HG03442 (cell line): ENCODE measurements at regions not wholly inside any gene's neighbourhood (a gene's known extent, or its start where the extent isn't known, plus 50 kb on each side); places are given as distances from the start of the nearest gene placed in this dataset.
A peak's percentile ranks its signal among the peaks of the same experiment; 100 is the strongest.
"Not testable (repeated sequence)": the region's sequence is repeated elsewhere in the genome, so short reads cannot be mapped to it uniquely, and the experiment has no call there.

Experiments
- ATAC-seq: cut with Tn5 transposase; IDR thresholded peaks from one replicate; pipeline ENCODE4 v1.9.1; 2021; ENCODE audit warnings: mild to moderate bottlenecking, moderate library complexity; ENCODE audit not compliant: unreplicated experiment

DNA sequence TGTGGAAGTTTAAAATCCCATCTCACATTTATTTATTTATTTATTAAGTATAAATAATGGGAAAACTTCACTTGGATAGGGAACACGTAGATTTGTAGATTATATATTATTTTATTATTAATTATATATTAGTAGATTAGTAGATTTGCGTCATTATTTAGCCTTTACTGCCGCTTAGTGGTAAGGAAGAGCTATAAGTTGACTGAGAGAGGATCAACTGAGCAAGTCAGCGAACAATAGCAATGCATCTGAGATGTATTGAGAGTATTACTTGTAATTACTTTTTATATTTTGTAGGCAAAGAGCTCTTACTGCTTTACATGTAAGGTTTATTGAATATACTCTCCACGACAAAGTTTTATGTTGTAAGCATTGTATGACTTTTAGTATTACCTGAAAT, 244.5 kb upstream of the ANKRD30A start:
- no peak for ATAC-seq

DNA sequence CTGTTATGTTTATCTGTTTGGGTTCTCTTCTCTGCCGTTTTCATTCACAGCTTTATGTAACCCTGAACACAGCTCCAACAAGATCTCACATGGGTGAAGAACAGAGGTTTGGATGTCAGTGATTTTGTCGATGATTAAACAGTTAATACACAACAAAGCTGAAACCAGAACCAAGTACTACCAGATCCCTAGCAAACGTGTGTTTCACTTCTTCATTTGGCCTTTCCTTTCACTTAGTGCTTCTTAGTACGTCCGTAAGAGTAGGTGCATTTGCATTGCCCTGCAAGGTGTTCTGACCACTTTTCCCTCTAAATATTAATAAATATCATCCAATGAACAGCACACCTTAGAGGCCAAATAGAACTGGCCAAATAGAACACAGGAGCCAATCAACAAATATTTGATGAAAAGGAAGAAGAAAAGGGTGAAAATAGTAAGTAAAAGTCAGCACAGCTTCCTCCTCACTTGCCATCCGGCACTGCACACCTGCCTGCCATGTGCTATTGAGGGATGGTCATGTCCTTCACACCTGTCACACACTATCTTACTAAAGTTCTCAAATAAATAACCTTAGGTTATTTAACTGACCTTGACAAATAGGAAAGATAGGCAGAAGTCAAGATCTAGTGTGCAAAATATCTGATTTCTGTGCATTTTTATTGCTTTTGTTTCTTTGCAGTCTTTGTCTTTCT, 252.6 kb upstream of the ANKRD30A start:
- peak; percentile 85 for ATAC-seq

- no peak for ATAC-seq
These were observed 284.6 kb upstream of the ANKRD30A start for GRCh38 chr10:36840788-36841187.

DNA sequence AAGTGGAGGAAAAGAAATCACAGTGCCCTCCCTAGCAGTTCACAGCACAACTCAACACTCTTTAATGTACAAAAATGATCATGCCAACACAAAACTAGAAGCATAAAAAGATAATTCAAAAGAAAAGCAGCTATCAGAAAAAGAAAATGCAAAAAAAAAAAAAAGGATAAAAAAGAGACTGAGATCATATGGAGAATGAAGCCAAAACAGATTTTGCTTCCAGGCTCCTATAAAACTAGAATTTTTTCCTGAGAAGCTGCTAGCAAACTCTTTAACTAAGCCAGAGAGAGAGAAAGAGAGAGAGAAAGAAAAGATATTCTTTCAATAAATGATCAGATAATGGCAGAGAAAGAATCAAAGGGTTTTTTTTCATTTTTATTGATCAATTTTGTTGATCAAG, 288.0 kb upstream of the ANKRD30A start:
- no peak for ATAC-seq

- ATAC-seq: no peak
These were observed 305.6 kb upstream of the ANKRD30A start for GRCh38 chr10:36819781-36820180.

GRCh38 chr10:36817898-36818297, 307.5 kb upstream of the ANKRD30A start:
- ATAC-seq: no peak

DNA sequence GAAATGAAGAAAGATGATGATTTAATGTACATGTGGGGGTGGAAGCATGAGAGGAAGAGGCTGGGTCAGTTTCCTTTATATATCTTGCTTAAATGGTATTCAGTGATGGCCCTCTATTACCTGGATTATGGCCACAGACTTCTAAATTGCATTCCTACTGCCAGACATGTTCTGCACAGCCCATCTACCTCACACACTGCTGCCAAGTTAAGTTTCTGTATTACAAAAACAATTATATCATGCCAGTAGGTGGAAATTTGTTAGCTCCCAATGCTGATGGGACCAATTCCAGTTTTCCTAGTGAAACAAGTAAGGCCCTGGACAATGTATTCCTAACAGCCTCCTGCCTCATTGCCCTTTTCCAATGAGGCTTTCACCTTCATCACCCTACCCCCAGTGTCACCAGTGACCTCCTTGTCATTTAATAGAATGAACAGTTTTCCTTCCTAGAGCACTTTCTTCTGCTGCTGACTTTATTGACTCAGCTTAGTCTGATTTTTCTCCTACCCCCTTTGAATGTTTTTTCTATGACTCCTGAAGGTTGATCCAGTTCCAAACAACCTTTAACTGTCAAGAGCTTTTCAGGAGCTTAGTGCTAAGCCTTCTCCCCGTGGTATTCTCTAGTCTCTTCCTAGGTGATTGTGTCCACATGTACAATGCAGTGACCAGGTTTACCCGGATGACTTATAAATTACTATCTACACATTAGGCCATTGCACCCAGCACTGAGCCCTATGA, 316.6 kb upstream of the ANKRD30A start:
- ATAC-seq: no peak

DNA sequence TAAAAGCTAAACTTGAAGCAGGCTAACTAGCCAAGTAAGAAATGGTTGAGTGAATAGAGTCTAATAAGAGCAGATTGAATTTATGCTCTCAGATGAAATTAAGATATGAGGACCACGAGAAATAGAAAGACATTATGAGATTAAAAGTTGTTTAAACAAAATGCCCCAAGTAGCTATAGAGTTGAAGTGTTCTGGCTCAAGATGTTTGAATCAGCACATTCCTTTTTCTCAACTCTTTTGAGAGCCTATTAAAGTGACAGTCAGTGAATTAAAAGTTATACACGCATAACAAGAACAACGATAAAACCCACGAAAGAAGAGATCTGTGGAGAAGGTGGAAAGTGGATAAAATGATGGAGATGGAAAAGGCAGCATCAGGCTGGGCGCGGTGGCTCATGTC, 322.2 kb upstream of the ANKRD30A start:
- no peak for ATAC-seq

DNA sequence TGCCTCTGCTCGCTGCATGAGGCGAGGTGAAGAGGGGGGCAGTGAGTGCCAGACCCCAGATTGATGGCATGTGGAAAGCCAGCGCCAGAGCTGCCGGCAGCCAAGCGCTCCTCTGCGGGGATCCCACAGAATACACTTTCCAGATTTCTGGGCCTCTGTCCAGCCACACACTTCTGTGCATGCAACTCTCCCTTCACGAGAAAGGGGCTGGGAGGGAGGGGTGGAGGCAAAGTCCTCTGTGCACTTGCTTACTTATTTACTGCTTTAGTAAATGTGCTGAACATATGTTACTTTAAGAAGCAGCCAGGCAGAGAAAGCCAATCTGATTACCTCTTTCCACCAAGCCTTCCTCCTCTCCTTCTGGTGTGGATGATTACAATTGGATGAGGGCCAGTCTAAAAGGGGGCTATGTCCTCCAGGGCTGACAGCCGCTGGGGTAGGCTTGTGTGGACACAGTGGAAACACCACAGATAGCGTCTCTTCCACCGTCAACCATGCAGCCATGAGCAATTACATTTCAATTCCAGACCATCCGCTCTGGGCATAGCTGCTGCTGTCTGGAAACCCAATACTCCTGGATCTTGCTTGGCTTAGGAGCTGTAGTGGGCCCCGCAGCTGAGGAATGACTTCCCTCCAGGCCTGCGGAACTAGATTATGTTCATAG, 322.8 kb upstream of the ANKRD30A start:
- no peak for ATAC-seq

- ATAC-seq: no peak
These were observed 323.7 kb upstream of the ANKRD30A start for GRCh38 chr10:36801660-36802059.

- no peak for ATAC-seq
These were observed 330.4 kb upstream of the ANKRD30A start for GRCh38 chr10:36794981-36795380.

DNA sequence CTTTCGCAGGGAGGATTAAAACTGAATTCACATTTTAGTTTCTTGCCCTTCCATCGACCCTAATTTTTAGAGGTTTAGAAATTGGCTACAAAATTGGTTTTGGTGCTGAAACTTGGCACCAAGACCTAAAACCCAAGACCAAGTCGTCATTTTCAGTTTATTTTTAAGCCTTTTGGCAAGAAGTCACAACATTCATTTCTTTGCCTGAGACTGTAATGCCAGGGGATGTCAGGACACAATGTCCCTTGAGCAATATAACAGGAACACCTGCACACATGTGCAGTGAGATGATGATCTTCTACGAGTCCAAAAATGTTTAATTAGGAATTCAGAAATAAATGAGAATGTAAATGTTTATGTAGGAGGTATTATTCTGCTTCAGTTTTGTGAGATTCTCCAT, 335.4 kb upstream of the ANKRD30A start:
- ATAC-seq: no peak

- no peak for ATAC-seq
These were observed 337.2 kb upstream of the ANKRD30A start for GRCh38 chr10:36788152-36788551.

GRCh38 chr10:36783400-36783799, 342.0 kb upstream of the ANKRD30A start:
- no peak for ATAC-seq

GRCh38 chr10:36781570-36781969, 343.8 kb upstream of the ANKRD30A start:
- no peak for ATAC-seq

GRCh38 chr10:36780158-36780557, 345.2 kb upstream of the ANKRD30A start:
- ATAC-seq: no peak

GRCh38 chr10:36779238-36779846, 346.1 kb upstream of the ANKRD30A start:
- no peak for ATAC-seq

- ATAC-seq: no peak
These were observed 346.7 kb upstream of the ANKRD30A start for GRCh38 chr10:36778651-36779050.

DNA sequence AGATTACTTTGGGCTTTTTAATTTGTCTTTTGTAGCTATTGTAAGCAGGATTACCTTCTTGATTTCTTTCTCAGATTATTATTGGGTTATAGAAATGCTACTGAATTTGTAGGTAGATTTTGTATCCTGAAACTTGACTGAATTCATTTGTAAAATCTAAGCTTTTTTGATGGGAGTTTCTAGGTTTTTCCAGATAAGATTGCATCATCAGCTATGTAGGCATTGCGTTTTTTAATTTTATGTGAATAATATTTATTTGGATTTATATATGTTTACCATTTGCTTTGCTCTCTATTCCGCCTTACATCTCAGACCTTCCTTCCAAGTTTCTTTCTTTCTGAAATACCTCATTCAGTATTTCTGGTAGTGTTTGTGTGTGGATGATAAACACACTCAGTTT, 351.7 kb upstream of the ANKRD30A start:
- ATAC-seq: no peak

- no peak for ATAC-seq
These were observed 353.7 kb upstream of the ANKRD30A start for GRCh38 chr10:36771725-36772124.

- ATAC-seq: not testable (repeated sequence)
These were observed 355.7 kb upstream of the ANKRD30A start for GRCh38 chr10:36769741-36770140.

DNA sequence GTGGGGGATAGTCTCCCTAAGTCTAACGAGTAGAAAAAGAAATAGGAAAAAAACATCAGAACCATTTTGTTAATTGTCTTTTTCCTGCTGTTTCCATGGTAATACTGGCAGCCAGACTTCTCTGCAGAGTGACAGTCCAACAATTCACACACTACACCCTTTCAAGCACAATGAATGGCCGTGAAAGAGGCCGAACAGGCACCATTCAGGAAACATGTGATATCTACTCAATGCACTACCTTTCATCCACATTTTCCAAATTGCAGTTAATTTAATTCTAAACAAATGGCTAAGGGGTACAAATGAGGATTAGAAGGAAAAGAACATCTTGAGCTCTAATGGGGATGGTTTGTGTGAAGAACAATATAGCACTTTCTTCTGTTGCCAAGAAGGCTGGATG, 358.5 kb upstream of the ANKRD30A start:
- ATAC-seq: no peak
